ENCODE measurements at regions not wholly inside any gene's neighbourhood (a gene's known extent, or its start where the extent isn't known, plus 50 kb on each side); places are given as distances from the start of the nearest gene placed in this dataset.

- TF ChIP-seq NFIC (IDR thresholded peaks at IDR 0.05) (no peak), CREB1 (IDR thresholded peaks at IDR 0.05; ENCODE audit: low read depth) (no peak)
Observed at GRCh38 chr5:20680718-20681302, 692.8 kb upstream of the CDH18 start.

GRCh38 chr5:20678814-20679298 lies 690.9 kb upstream of the CDH18 start:
- no peak for TF ChIP-seq RAD21 (IDR thresholded peaks at IDR 0.05; ENCODE audit: low read depth)
- TF ChIP-seq TAF1 (IDR thresholded peaks at IDR 0.05; ENCODE audit: low read depth) = no peak
- no peak for TF ChIP-seq CEBPB (IDR thresholded peaks at IDR 0.05)
- TF ChIP-seq FOXM1 (IDR thresholded peaks at IDR 0.05; ENCODE audit: borderline replicate concordance, low read depth) = no peak
- TF ChIP-seq ZBTB7A (IDR thresholded peaks at IDR 0.05; ENCODE audit: low read depth) = no peak
- no peak for TF ChIP-seq EP300 (IDR thresholded peaks at IDR 0.05; ENCODE audit: borderline replicate concordance)
- no peak for TF ChIP-seq CREB1 (IDR thresholded peaks at IDR 0.05; ENCODE audit: low read depth)

GRCh38 chr5:20678386-20678785 lies 690.4 kb upstream of the CDH18 start:
- TF ChIP-seq CEBPB (IDR thresholded peaks at IDR 0.05) (no peak), TEAD4 (IDR thresholded peaks at IDR 0.05) (no peak), CREB1 (IDR thresholded peaks at IDR 0.05; ENCODE audit: low read depth) (no peak), EGR1 (IDR thresholded peaks at IDR 0.05) (no peak), EP300 (IDR thresholded peaks at IDR 0.05; ENCODE audit: borderline replicate concordance) (no peak), FOXM1 (IDR thresholded peaks at IDR 0.05; ENCODE audit: borderline replicate concordance, low read depth) (no peak), ZBTB7A (IDR thresholded peaks at IDR 0.05; ENCODE audit: low read depth) (no peak), NFIC (IDR thresholded peaks at IDR 0.05) (no peak), YY1 (IDR thresholded peaks at IDR 0.05; ENCODE audit: low read depth) (no peak), TAF1 (IDR thresholded peaks at IDR 0.05; ENCODE audit: low read depth) (no peak), TCF12 (IDR thresholded peaks at IDR 0.05; ENCODE audit: low read depth) (no peak), RAD21 (IDR thresholded peaks at IDR 0.05; ENCODE audit: low read depth) (no peak)
- TF ChIP-seq, protein P1, sequence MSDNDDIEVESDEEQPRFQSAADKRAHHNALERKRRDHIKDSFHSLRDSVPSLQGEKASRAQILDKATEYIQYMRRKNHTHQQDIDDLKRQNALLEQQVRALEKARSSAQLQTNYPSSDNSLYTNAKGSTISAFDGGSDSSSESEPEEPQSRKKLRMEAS (IDR thresholded peaks at IDR 0.05) = no peak
- TF ChIP-seq, protein P2, sequence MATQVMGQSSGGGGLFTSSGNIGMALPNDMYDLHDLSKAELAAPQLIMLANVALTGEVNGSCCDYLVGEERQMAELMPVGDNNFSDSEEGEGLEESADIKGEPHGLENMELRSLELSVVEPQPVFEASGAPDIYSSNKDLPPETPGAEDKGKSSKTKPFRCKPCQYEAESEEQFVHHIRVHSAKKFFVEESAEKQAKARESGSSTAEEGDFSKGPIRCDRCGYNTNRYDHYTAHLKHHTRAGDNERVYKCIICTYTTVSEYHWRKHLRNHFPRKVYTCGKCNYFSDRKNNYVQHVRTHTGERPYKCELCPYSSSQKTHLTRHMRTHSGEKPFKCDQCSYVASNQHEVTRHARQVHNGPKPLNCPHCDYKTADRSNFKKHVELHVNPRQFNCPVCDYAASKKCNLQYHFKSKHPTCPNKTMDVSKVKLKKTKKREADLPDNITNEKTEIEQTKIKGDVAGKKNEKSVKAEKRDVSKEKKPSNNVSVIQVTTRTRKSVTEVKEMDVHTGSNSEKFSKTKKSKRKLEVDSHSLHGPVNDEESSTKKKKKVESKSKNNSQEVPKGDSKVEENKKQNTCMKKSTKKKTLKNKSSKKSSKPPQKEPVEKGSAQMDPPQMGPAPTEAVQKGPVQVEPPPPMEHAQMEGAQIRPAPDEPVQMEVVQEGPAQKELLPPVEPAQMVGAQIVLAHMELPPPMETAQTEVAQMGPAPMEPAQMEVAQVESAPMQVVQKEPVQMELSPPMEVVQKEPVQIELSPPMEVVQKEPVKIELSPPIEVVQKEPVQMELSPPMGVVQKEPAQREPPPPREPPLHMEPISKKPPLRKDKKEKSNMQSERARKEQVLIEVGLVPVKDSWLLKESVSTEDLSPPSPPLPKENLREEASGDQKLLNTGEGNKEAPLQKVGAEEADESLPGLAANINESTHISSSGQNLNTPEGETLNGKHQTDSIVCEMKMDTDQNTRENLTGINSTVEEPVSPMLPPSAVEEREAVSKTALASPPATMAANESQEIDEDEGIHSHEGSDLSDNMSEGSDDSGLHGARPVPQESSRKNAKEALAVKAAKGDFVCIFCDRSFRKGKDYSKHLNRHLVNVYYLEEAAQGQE (IDR thresholded peaks at IDR 0.05; ENCODE audit: low read depth) = no peak
- TF ChIP-seq, protein P3, sequence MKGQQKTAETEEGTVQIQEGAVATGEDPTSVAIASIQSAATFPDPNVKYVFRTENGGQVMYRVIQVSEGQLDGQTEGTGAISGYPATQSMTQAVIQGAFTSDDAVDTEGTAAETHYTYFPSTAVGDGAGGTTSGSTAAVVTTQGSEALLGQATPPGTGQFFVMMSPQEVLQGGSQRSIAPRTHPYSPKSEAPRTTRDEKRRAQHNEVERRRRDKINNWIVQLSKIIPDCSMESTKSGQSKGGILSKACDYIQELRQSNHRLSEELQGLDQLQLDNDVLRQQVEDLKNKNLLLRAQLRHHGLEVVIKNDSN (IDR thresholded peaks at IDR 0.05) = no peak

GRCh38 chr5:20660588-20660987 lies 672.6 kb upstream of the CDH18 start:
- TF ChIP-seq TEAD4 (IDR thresholded peaks at IDR 0.05) = no peak
- no peak for TF ChIP-seq CEBPB (IDR thresholded peaks at IDR 0.05)
- TF ChIP-seq YY1 (IDR thresholded peaks at IDR 0.05; ENCODE audit: low read depth) = no peak
- no peak for TF ChIP-seq TAF1 (IDR thresholded peaks at IDR 0.05; ENCODE audit: low read depth)
- no peak for TF ChIP-seq CREB1 (IDR thresholded peaks at IDR 0.05; ENCODE audit: low read depth)
- no peak for TF ChIP-seq FOXM1 (IDR thresholded peaks at IDR 0.05; ENCODE audit: borderline replicate concordance, low read depth)
- no peak for TF ChIP-seq TCF12 (IDR thresholded peaks at IDR 0.05; ENCODE audit: low read depth)
- no peak for TF ChIP-seq NFIC (IDR thresholded peaks at IDR 0.05)
- no peak for TF ChIP-seq ZBTB7A (IDR thresholded peaks at IDR 0.05; ENCODE audit: low read depth)
- no peak for TF ChIP-seq RAD21 (IDR thresholded peaks at IDR 0.05; ENCODE audit: low read depth)

DNA sequence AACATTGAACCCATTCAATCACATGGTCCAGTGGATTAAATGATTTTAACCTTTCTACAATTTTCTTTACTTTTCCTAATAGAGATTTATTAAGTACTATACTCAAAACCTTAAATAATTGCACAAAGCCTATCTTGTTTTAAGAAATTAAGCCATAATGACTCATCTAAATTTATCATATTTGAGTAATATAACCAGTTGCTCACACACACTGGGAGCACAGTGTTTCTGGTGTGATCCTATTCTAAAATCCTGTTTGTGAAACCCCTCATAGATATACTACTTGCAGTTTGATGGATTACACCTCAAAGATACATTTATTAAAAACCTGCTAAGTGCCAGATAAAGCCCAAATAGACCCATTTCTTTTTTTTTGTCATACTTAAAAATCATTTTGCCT lies 668.3 kb upstream of the CDH18 start:
- TF ChIP-seq EP300 (IDR thresholded peaks at IDR 0.05; ENCODE audit: borderline replicate concordance) = no peak
- TF ChIP-seq, protein P3 (IDR thresholded peaks at IDR 0.05) = no peak
- TF ChIP-seq, protein P2 (IDR thresholded peaks at IDR 0.05; ENCODE audit: low read depth) = no peak
- no peak for TF ChIP-seq CEBPB (IDR thresholded peaks at IDR 0.05)
- TF ChIP-seq YY1 (IDR thresholded peaks at IDR 0.05; ENCODE audit: low read depth) = no peak
- no peak for TF ChIP-seq RAD21 (IDR thresholded peaks at IDR 0.05; ENCODE audit: low read depth)
- no peak for TF ChIP-seq EGR1 (IDR thresholded peaks at IDR 0.05)
- no peak for TF ChIP-seq FOXM1 (IDR thresholded peaks at IDR 0.05; ENCODE audit: borderline replicate concordance, low read depth)
- no peak for TF ChIP-seq NFIC (IDR thresholded peaks at IDR 0.05)
- TF ChIP-seq TEAD4 (IDR thresholded peaks at IDR 0.05) = no peak
- no peak for TF ChIP-seq TAF1 (IDR thresholded peaks at IDR 0.05; ENCODE audit: low read depth)
- TF ChIP-seq TCF12 (IDR thresholded peaks at IDR 0.05; ENCODE audit: low read depth) = no peak
- TF ChIP-seq, protein P1 (IDR thresholded peaks at IDR 0.05) = no peak

- TF ChIP-seq EGR1 (IDR thresholded peaks at IDR 0.05) (no peak), RAD21 (IDR thresholded peaks at IDR 0.05; ENCODE audit: low read depth) (no peak), ZBTB7A (IDR thresholded peaks at IDR 0.05; ENCODE audit: low read depth) (no peak), CEBPB (IDR thresholded peaks at IDR 0.05) (no peak), TCF12 (IDR thresholded peaks at IDR 0.05; ENCODE audit: low read depth) (no peak)
- TF ChIP-seq, protein P3 (IDR thresholded peaks at IDR 0.05) = no peak
- TF ChIP-seq, protein P1 (IDR thresholded peaks at IDR 0.05) = no peak
Observed at GRCh38 chr5:20655211-20655610, 667.2 kb upstream of the CDH18 start.

Data from Ishikawa (cell line).